ENCODE measurements at regions not wholly inside any gene's neighbourhood (a gene's known extent, or its start where the extent isn't known, plus 50 kb on each side); places are given as distances from the start of the nearest gene placed in this dataset.

- Histone ChIP-seq H3K4me1 (ENCODE audit: control insufficient read depth in 5 of 5, insufficient read depth in 5 of 5, low read length in 5 of 5) (peaks cover 0 to 4% (median 3%) of the 10 kb centered on the region in 5 donors), H3K4me3 (no peak overlapping the region), H3K9ac (ENCODE audit: insufficient read depth in 1 of 2, low read length in 2 of 2) (no peak overlapping the region), H3K27ac (ENCODE audit: low read depth in 1 of 2, low read length in 1 of 2) (no peak overlapping the region), H3K36me3 (ENCODE audit: control insufficient read depth in 4 of 4, insufficient read depth in 4 of 4, low read length in 4 of 4) (no peaks in the 10 kb centered on the region), H3K9me3 (ENCODE audit: control insufficient read depth in 4 of 4, insufficient read depth in 3 of 4, low read length in 3 of 4) (no peaks in the 10 kb centered on the region), H3K27me3 (ENCODE audit: control insufficient read depth in 3 of 3, insufficient read depth in 3 of 3, low read length in 2 of 3) (no peaks in the 10 kb centered on the region)
- DNase-seq (no peak), ATAC-seq (ENCODE audit: insufficient read depth, low FRiP score) (no peak)
- TF ChIP-seq CTCF (IDR thresholded peaks at IDR 0.05; ENCODE audit: control extremely low read depth, extremely low read depth), result no peak
- WGBS, 2 donors, result 75 to 79% methylated on average over 3 of the region's 3 CpGs
Observed at GRCh38 chr18:55095584-55095983, 136.3 kb upstream of the CCDC68 start.

- TF ChIP-seq CTCF (IDR thresholded peaks at IDR 0.05; ENCODE audit: control extremely low read depth, extremely low read depth), result no peak
- Histone ChIP-seq H3K27me3 (ENCODE audit: control insufficient read depth in 3 of 3, insufficient read depth in 3 of 3, low read length in 2 of 3) (no peaks in the 10 kb centered on the region), H3K9ac (ENCODE audit: insufficient read depth in 1 of 2, low read length in 2 of 2) (no peak overlapping the region), H3K27ac (ENCODE audit: low read depth in 1 of 2, low read length in 1 of 2) (no peak overlapping the region), H3K36me3 (ENCODE audit: control insufficient read depth in 4 of 4, insufficient read depth in 4 of 4, low read length in 4 of 4) (no peaks in the 10 kb centered on the region), H3K9me3 (ENCODE audit: control insufficient read depth in 4 of 4, insufficient read depth in 3 of 4, low read length in 3 of 4) (no peaks in the 10 kb centered on the region), H3K4me1 (ENCODE audit: control insufficient read depth in 5 of 5, insufficient read depth in 5 of 5, low read length in 5 of 5) (peaks cover 0 to 4% (median 3%) of the 10 kb centered on the region in 5 donors), H3K4me3 (no peak overlapping the region)
- DNase-seq, result no peak
- ATAC-seq (ENCODE audit: insufficient read depth, low FRiP score), result no peak
Observed at GRCh38 chr18:55093808-55094207, 134.5 kb upstream of the CCDC68 start.

GRCh38 chr18:55093295-55093694, 134.0 kb upstream of the CCDC68 start:
- H3K9ac ChIP-seq (ENCODE audit: insufficient read depth in 1 of 2, low read length in 2 of 2), result no peak overlapping the region
- no peaks in the 10 kb centered on the region for H3K36me3 ChIP-seq (ENCODE audit: control insufficient read depth in 4 of 4, insufficient read depth in 4 of 4, low read length in 4 of 4)
- no peak overlapping the region for H3K4me3 ChIP-seq
- H3K27ac ChIP-seq (ENCODE audit: low read depth in 1 of 2, low read length in 1 of 2), result no peak overlapping the region
- ATAC-seq (ENCODE audit: insufficient read depth, low FRiP score) (no peak), DNase-seq (no peak)
- no peaks in the 10 kb centered on the region for H3K9me3 ChIP-seq (ENCODE audit: control insufficient read depth in 4 of 4, insufficient read depth in 3 of 4, low read length in 3 of 4)
- no peak for TF ChIP-seq CTCF (IDR thresholded peaks at IDR 0.05; ENCODE audit: control extremely low read depth, extremely low read depth)
- H3K4me1 ChIP-seq (ENCODE audit: control insufficient read depth in 5 of 5, insufficient read depth in 5 of 5, low read length in 5 of 5), result peaks cover 0 to 4% (median 3%) of the 10 kb centered on the region in 5 donors
- H3K27me3 ChIP-seq (ENCODE audit: control insufficient read depth in 3 of 3, insufficient read depth in 3 of 3, low read length in 2 of 3), result no peaks in the 10 kb centered on the region

GRCh38 chr18:55092166-55092565, 132.9 kb upstream of the CCDC68 start:
- no peak overlapping the region for H3K4me3 ChIP-seq
- 82 to 93% methylated on average over 4 of the region's 4 CpGs for WGBS, 2 donors
- no peaks in the 10 kb centered on the region for H3K9me3 ChIP-seq (ENCODE audit: control insufficient read depth in 4 of 4, insufficient read depth in 3 of 4, low read length in 3 of 4)
- H3K4me1 ChIP-seq (ENCODE audit: control insufficient read depth in 5 of 5, insufficient read depth in 5 of 5, low read length in 5 of 5), result peaks cover 0 to 3% (median 3%) of the 10 kb centered on the region in 5 donors
- no peak overlapping the region for H3K27ac ChIP-seq (ENCODE audit: low read depth in 1 of 2, low read length in 1 of 2)
- H3K9ac ChIP-seq (ENCODE audit: insufficient read depth in 1 of 2, low read length in 2 of 2), result no peak overlapping the region
- no peak for TF ChIP-seq CTCF (IDR thresholded peaks at IDR 0.05; ENCODE audit: control extremely low read depth, extremely low read depth)
- ATAC-seq (ENCODE audit: insufficient read depth, low FRiP score) (no peak), DNase-seq (no peak)
- no peaks in the 10 kb centered on the region for H3K27me3 ChIP-seq (ENCODE audit: control insufficient read depth in 3 of 3, insufficient read depth in 3 of 3, low read length in 2 of 3)
- no peaks in the 10 kb centered on the region for H3K36me3 ChIP-seq (ENCODE audit: control insufficient read depth in 4 of 4, insufficient read depth in 4 of 4, low read length in 4 of 4)

Data from lung (tissue), 11 donors.